ENCODE measurements at regions not wholly inside any gene's neighbourhood (a gene's known extent, or its start where the extent isn't known, plus 50 kb on each side); places are given as distances from the start of the nearest gene placed in this dataset.

GRCh38 chr5:88666761-88667495, 216.1 kb downstream of the MEF2C start:
- no peak for TF ChIP-seq CTCF (IDR thresholded peaks at IDR 0.05; ENCODE audit: low read depth, low read length)

GRCh38 chr5:88665750-88666215, 217.2 kb downstream of the MEF2C start:
- H3K4me3 ChIP-seq (replicated peaks in 1 of 2; ENCODE audit: low read depth in 2 of 2, low read length in 2 of 2): no peak overlapping the region
- DNase-seq (ENCODE audit: low read depth in 2 of 2): no peak
- TF ChIP-seq CTCF (IDR thresholded peaks at IDR 0.05; ENCODE audit: low read depth, low read length): no peak

More at GRCh38 chr5:88666761-88667495, 216.1 kb downstream of the MEF2C start:
- DNase-seq (ENCODE audit: low read depth in 2 of 2): peak in 1 of 2 donors; percentile 22
- H3K4me3 ChIP-seq (replicated peaks in 1 of 2; ENCODE audit: low read depth in 2 of 2, low read length in 2 of 2): peak overlapping the region; percentile 17 to 21

GRCh38 chr5:88664645-88665044, 218.3 kb downstream of the MEF2C start:
- no peak for TF ChIP-seq CTCF (IDR thresholded peaks at IDR 0.05; ENCODE audit: low read depth, low read length)
- no peak overlapping the region for H3K4me3 ChIP-seq (replicated peaks in 1 of 2; ENCODE audit: low read depth in 2 of 2, low read length in 2 of 2)
- DNase-seq (ENCODE audit: low read depth in 2 of 2): no peak

GRCh38 chr5:88663793-88664216, 219.2 kb downstream of the MEF2C start:
- DNase-seq (ENCODE audit: low read depth in 2 of 2): no peak
- H3K4me3 ChIP-seq (replicated peaks in 1 of 2; ENCODE audit: low read depth in 2 of 2, low read length in 2 of 2): no peak overlapping the region

GRCh38 chr5:88662846-88663245, 220.1 kb downstream of the MEF2C start:
- no peak overlapping the region for H3K4me3 ChIP-seq (replicated peaks in 1 of 2; ENCODE audit: low read depth in 2 of 2, low read length in 2 of 2)
- no peak for TF ChIP-seq CTCF (IDR thresholded peaks at IDR 0.05; ENCODE audit: low read depth, low read length)
- no peak for DNase-seq (ENCODE audit: low read depth in 2 of 2)

More at GRCh38 chr5:88663793-88664216, 219.2 kb downstream of the MEF2C start:
- no peak for TF ChIP-seq CTCF (IDR thresholded peaks at IDR 0.05; ENCODE audit: low read depth, low read length)

GRCh38 chr5:88661806-88662207, 221.2 kb downstream of the MEF2C start:
- no peak for TF ChIP-seq CTCF (IDR thresholded peaks at IDR 0.05; ENCODE audit: low read depth, low read length)
- no peak overlapping the region for H3K4me3 ChIP-seq (replicated peaks in 1 of 2; ENCODE audit: low read depth in 2 of 2, low read length in 2 of 2)
- no peak for DNase-seq (ENCODE audit: low read depth in 2 of 2)
